Keratinocyte (primary cell): ENCODE measurements at regions not wholly inside any gene's neighbourhood (a gene's known extent, or its start where the extent isn't known, plus 50 kb on each side); places are given as distances from the start of the nearest gene placed in this dataset.

Experiments used
- DNase-seq: peaks from one replicate; pipeline ENCODE4 v3.0.0-alpha.2; 2011; ENCODE audit warnings: low read depth, missing footprints, low spot score
- FAIRE-seq: peaks from 2 replicates; lab custom pipeline; 2011; peaks lifted over from hg19 to GRCh38; lab: Jason Lieb, UNC
- H2AFZ ChIP-seq: 2 replicates; pipeline ENCODE4 v1.6.0; 2012; ENCODE audit warnings: low read length, control low read depth, inconsistent platforms; ENCODE audit not compliant: control insufficient read depth
- H3K27ac ChIP-seq: 2 replicates; pipeline ENCODE4 v1.5.1; 2011; ENCODE audit warnings: low read length; ENCODE audit not compliant: control insufficient read depth, insufficient read depth
- H3K27me3 ChIP-seq: 3 replicates; pipeline ENCODE4 v1.6.0; 2011; ENCODE audit warnings: low read length; ENCODE audit not compliant: control insufficient read depth, insufficient read depth; ENCODE audit errors: extremely low read depth
- H3K36me3 ChIP-seq, 2 experiments: 2 replicates in 1 of 2; 3 replicates in 1 of 2; pipeline ENCODE4 v1.5.1; 2011; ENCODE audit warnings: low read length in 2 of 2, mild to moderate bottlenecking in 1 of 2; ENCODE audit not compliant: control insufficient read depth in 2 of 2, insufficient read depth in 2 of 2; ENCODE audit errors: extremely low read depth in 1 of 2
- H3K4me1 ChIP-seq: 3 replicates; pipeline ENCODE4 v1.5.1; 2011; ENCODE audit warnings: low read length; ENCODE audit not compliant: control insufficient read depth, insufficient read depth; ENCODE audit errors: extremely low read depth
- H3K4me2 ChIP-seq: 3 replicates; pipeline ENCODE4 v1.6.0; 2011; ENCODE audit warnings: low read depth, low read length; ENCODE audit not compliant: control insufficient read depth, insufficient read depth; ENCODE audit errors: extremely low read depth
- H3K4me3 ChIP-seq, 3 experiments: fragments of 200-600 bp in 1 of 3; sonication (generic) in 1 of 3; 2 replicates in 2 of 3; 3 replicates in 1 of 3; pipeline ENCODE4 v1.5.1; 2011 to 2016; ENCODE audit warnings: low read length in 3 of 3, mild to moderate bottlenecking in 3 of 3, control low read depth in 2 of 3, inconsistent platforms in 1 of 3, low read depth in 1 of 3, mixed read lengths in 1 of 3, mixed run types in 1 of 3, moderate library complexity in 1 of 3; ENCODE audit not compliant: control insufficient read depth in 2 of 3, insufficient read depth in 2 of 3; ENCODE audit errors: extremely low read depth in 1 of 3
- H3K79me2 ChIP-seq: 2 replicates; pipeline ENCODE4 v1.6.0; 2012; ENCODE audit warnings: low read length; ENCODE audit not compliant: control insufficient read depth, insufficient read depth
- H3K9ac ChIP-seq: 3 replicates; pipeline ENCODE4 v1.6.0; 2011; ENCODE audit warnings: low read length; ENCODE audit not compliant: control insufficient read depth, insufficient read depth; ENCODE audit errors: extremely low read depth
- H3K9me1 ChIP-seq: 3 replicates; pipeline ENCODE4 v1.6.0; 2011; ENCODE audit warnings: low read length; ENCODE audit not compliant: control insufficient read depth, insufficient read depth; ENCODE audit errors: extremely low read depth
- H3K9me3 ChIP-seq: 2 replicates; pipeline ENCODE4 v1.5.1; 2012; ENCODE audit warnings: low read depth, low read length; ENCODE audit not compliant: control insufficient read depth
- H4K20me1 ChIP-seq: 3 replicates; pipeline ENCODE4 v1.6.0; 2011; ENCODE audit warnings: low read length; ENCODE audit not compliant: control insufficient read depth, insufficient read depth; ENCODE audit errors: extremely low read depth
- CTCF ChIP-seq, 3 experiments: IDR thresholded peaks in 1 of 3; conservative IDR thresholded peaks in 1 of 3; optimal IDR thresholded peaks in 1 of 3; 2 replicates in 2 of 3; 3 replicates in 1 of 3; pipeline versions ENCODE3 to v1.5.1; 2011; ENCODE audit warnings: low read length in 3 of 3, mild to moderate bottlenecking in 3 of 3, moderate library complexity in 2 of 3, control low read depth in 1 of 3, inconsistent platforms in 1 of 3; ENCODE audit not compliant: insufficient read depth in 2 of 3; ENCODE audit errors: extremely low read depth in 1 of 3
- EZH2 ChIP-seq: IDR thresholded peaks from one replicate; pipeline ENCODE4 v1.6.1; 2012; ENCODE audit warnings: inconsistent platforms, mild to moderate bottlenecking, low read length, moderate library complexity
- dilution Hi-C: fragments of 300-500 bp; cut with MboI; formaldehyde crosslinking; loops from one replicate; pipeline ENCODE4 v1.7.0; 2020; ENCODE audit warnings: low sequenced_read_pairs; ENCODE audit not compliant: extremely low pct_ligation_motif_present

- no peaks in the 10 kb centered on the region for H3K27me3 ChIP-seq
- TF ChIP-seq CTCF (optimal IDR thresholded peaks at IDR 0.05 in 1 of 3, IDR thresholded peaks at IDR 0.05 in 1 of 3, conservative IDR thresholded peaks at IDR 0.05 in 1 of 3; ENCODE audit: extremely low read depth in 1 of 3, insufficient read depth in 2 of 3, low read length in 3 of 3) (no peak), EZH2 (no peak)
- H3K9me3 ChIP-seq: no peaks in the 10 kb centered on the region
- no peaks in the 10 kb centered on the region for H3K36me3 ChIP-seq
- H3K9ac ChIP-seq: no peak overlapping the region
- no peak overlapping the region for H3K27ac ChIP-seq
- DNase-seq: no peak
- no peaks in the 10 kb centered on the region for H3K4me1 ChIP-seq
- H3K4me2 ChIP-seq: no peak overlapping the region
- no peaks in the 10 kb centered on the region for H3K79me2 ChIP-seq
- FAIRE-seq: no peak
- no peaks in the 10 kb centered on the region for H4K20me1 ChIP-seq
- H3K4me3 ChIP-seq: no peak overlapping the region
- no peak overlapping the region for H2AFZ ChIP-seq
- no peaks in the 10 kb centered on the region for H3K9me1 ChIP-seq
- dilution Hi-C loops: no loop called here
These were observed 498.4 kb upstream of the USP24 start for GRCh38 chr1:55713516-55713915.

- no peaks in the 10 kb centered on the region for H4K20me1 ChIP-seq
- no peaks in the 10 kb centered on the region for H3K36me3 ChIP-seq
- FAIRE-seq (no peak), DNase-seq (no peak)
- no peaks in the 10 kb centered on the region for H3K4me1 ChIP-seq
- no peak overlapping the region for H3K9ac ChIP-seq
- H3K4me3 ChIP-seq: no peak overlapping the region
- H3K79me2 ChIP-seq: no peaks in the 10 kb centered on the region
- H3K27ac ChIP-seq: no peak overlapping the region
- no peak for TF ChIP-seq CTCF (optimal IDR thresholded peaks at IDR 0.05 in 1 of 3, IDR thresholded peaks at IDR 0.05 in 1 of 3, conservative IDR thresholded peaks at IDR 0.05 in 1 of 3; ENCODE audit: extremely low read depth in 1 of 3, insufficient read depth in 2 of 3, low read length in 3 of 3)
- no peak for TF ChIP-seq EZH2
- no peaks in the 10 kb centered on the region for H3K9me3 ChIP-seq
- dilution Hi-C loops: no loop called here
- no peaks in the 10 kb centered on the region for H3K9me1 ChIP-seq
- H3K4me2 ChIP-seq: no peak overlapping the region
- H2AFZ ChIP-seq: no peak overlapping the region
- H3K27me3 ChIP-seq: no peaks in the 10 kb centered on the region
These were observed 497.0 kb upstream of the USP24 start for GRCh38 chr1:55712148-55712547.
